ENCODE measurements at regions not wholly inside any gene's neighbourhood (a gene's known extent, or its start where the extent isn't known, plus 50 kb on each side); places are given as distances from the start of the nearest gene placed in this dataset.

- TF ChIP-seq, protein P1, sequence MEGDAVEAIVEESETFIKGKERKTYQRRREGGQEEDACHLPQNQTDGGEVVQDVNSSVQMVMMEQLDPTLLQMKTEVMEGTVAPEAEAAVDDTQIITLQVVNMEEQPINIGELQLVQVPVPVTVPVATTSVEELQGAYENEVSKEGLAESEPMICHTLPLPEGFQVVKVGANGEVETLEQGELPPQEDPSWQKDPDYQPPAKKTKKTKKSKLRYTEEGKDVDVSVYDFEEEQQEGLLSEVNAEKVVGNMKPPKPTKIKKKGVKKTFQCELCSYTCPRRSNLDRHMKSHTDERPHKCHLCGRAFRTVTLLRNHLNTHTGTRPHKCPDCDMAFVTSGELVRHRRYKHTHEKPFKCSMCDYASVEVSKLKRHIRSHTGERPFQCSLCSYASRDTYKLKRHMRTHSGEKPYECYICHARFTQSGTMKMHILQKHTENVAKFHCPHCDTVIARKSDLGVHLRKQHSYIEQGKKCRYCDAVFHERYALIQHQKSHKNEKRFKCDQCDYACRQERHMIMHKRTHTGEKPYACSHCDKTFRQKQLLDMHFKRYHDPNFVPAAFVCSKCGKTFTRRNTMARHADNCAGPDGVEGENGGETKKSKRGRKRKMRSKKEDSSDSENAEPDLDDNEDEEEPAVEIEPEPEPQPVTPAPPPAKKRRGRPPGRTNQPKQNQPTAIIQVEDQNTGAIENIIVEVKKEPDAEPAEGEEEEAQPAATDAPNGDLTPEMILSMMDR (IDR thresholded peaks at IDR 0.05; ENCODE audit: low read length) = no peak
- no peak for TF ChIP-seq EZH2 (IDR thresholded peaks at IDR 0.05; ENCODE audit: borderline replicate concordance, low read length)
These were observed 300.0 kb upstream of the DEPDC1 start for GRCh38 chr1:68796888-68797287.
